CD4-positive, alpha-beta T cell treated with Interferon gamma for 1 hour (primary cell): ENCODE measurements at regions not wholly inside any gene's neighbourhood (a gene's known extent, or its start where the extent isn't known, plus 50 kb on each side); places are given as distances from the start of the nearest gene placed in this dataset.

ENCODE experiments used
- DNase-seq: peaks from one replicate; pipeline ENCODE4 v3.0.0-alpha.2; 2020

GRCh38 chr6:85396159-85396808 is 53.6 kb upstream of the NT5E start:
- DNase-seq = no peak

DNA sequence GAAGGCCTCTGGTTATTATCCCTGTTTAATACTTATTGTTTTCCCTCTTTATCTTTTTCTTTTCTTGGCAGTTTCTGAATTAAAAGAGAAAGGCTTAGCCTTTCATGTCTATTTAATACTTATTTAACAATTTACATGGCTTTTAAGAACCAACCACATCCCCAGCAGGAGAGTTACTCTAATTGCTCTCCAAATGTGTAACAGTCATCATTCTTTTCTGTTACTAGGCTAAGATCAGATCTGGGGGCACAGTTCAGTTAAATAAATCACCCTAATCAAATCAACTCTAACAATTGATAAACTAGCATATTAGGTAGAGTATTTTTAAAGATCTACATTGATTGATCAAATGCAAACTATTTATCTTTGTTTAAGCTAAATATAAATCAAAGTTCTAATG is 54.1 kb upstream of the NT5E start:
- DNase-seq = no peak

DNA sequence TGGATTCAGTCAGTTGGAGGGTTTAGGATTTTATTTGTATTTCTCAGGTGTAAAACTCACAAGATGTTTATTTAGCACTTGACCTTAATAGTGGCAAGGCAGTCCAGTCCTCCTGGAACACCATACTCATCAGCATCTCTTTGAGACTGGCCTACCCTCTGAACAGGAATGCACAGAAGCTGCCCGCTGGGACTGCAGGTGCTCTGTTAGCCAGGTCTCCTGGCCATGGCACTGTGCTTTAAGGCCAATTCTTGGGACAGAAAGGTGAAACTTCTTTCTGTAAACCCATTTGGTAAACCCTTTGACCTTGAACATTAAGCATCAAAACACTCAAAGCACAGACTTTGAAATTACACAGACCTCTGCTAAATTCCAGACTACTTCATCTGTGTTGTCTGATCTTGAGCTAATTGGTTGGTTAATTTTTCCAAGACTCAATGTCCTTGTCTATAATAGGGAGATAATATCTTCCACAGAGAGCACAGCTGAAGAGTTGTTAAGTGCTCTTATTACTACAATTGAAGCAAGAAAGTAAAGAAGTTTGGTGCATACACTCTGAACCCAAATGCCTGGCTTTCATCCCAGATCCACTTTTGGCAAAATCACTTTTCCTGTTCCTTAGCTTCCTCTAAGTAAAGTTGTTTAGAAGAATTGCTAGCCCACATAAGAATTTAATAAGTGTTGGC is 54.9 kb upstream of the NT5E start:
- DNase-seq = no peak

- no peak for DNase-seq
These were observed 55.7 kb upstream of the NT5E start for GRCh38 chr6:85394199-85394598.

- DNase-seq = no peak
These were observed 57.5 kb upstream of the NT5E start for GRCh38 chr6:85392379-85392778.

- DNase-seq = no peak
These were observed 59.1 kb upstream of the NT5E start for GRCh38 chr6:85390775-85391174.

DNA sequence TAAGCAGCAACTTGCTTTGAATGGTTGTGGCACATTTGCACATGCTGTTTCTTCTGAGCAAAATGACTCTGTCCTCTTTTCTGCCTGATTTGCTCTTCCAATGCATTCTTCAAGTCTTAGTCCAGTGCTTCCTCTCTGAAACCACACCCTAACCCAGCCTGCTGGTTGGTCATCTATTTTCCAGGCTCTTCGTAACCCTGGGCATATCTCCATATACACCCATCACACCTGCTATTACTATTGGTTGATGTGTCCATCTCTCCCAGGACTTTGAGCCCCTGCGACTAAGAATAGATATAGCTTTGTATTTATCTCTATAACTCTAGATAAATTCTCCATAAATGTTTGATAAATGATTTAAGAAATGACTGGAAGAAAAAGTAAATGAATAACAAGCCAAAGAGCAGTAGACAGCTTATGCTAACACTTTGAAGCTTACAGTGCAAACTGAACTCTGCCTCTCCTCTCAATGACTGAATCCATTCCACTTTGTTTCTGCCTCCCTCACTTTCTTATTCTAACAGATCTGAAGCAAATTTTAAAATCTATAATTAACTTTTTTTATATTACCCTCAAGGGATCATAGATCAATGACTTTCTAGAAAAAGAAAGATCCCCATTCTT is 59.7 kb upstream of the NT5E start:
- DNase-seq = no peak

DNA sequence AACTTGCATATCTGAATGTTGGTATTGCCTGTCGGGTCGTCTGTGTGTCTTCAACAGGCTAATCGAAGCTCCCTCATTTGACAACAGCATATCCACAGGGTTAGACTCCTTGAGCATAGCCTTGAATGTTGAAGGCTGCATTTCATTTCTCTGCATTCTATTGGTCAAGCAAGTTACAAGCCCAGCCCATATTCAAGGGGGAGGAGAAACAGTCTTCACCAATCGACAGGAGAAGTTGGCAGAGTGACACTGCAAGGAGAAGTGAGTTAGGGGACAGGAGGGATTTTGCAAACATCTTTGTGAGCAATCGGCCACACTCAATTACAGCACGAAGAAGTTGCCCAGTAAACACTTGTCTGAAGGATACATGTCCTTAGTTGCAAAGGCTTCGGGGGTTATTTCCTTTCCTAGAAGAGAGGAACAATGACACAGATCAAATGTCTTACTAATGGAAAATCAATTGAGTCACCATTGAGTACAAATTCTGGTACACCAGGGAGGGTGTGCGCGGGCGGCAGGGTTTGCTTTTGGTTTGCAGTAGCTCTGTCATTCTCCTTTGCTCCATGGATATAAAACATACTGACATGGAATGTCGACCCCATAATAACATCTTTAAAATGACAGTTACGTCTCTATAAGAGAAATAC is 60.6 kb upstream of the NT5E start:
- DNase-seq = no peak

DNA sequence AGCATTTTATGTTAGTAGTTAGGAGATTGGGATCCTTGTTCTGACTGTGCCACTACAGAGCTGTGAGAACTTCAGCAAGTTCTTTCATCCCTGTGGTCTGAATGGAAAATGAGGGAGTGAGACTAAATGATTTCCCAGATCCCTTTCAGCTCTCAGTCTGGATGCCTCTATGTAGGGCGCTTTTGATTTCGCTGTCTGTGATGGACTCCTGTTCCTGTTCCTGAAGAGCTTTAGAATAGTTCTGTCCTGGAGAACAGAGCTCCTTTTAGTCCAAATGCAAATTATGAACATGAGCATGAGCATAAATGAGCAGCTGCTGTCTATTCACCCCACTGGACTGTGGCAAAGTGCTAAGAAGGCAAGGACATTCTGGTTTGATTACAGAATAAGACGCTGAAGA is 61.4 kb upstream of the NT5E start:
- DNase-seq = no peak

DNA sequence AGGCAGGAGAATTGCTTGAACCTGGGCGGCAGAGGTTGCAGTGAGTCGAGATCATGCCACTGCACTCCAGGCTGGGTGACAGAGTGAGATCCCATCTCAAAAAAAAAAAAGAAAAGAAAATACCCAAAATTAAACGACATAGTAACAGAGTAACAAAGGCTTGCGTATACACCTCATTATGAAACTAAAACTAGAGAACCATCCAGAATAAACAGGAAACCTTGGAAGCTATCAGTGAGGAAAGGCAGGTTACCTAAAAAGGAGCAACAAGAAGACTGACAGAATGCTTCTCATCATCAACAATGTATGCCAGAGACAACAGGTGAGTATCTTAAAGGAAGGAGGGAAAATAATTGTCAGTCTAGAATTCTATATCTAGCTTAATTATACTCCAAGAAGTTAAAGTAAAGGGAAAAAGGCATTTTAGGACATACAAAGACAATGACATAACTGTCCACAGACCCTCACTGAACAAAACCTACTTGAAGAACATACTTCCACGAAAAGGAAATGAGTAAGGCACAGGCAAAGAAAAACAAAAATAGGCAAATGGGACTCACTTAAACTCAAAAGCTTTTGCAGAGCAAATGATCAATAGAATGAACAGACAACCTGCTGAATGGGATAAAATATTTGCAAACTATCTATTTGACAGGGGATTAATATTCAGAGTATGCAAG is 64.1 kb upstream of the NT5E start:
- no peak for DNase-seq

GRCh38 chr6:85383042-85383441 is 66.8 kb upstream of the NT5E start:
- DNase-seq = no peak

DNA sequence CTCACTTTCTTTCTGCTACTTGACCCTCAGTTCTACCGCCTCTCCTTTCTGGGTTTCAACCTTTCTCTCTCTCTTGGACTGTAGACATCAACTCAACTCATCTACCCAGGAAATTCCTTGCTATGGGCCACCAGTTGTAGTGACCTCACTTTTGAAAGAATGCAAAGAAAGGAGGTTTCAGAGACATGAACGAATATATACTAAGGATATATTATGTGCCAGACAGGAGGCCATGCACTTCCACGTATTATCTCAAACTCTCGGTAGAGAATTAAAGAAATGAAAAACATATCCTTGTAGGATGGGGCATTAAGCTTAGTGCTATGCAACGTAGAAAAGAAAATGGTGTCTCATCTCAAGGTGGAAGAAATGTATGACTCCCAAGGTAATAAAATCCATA is 67.3 kb upstream of the NT5E start:
- DNase-seq = no peak

DNA sequence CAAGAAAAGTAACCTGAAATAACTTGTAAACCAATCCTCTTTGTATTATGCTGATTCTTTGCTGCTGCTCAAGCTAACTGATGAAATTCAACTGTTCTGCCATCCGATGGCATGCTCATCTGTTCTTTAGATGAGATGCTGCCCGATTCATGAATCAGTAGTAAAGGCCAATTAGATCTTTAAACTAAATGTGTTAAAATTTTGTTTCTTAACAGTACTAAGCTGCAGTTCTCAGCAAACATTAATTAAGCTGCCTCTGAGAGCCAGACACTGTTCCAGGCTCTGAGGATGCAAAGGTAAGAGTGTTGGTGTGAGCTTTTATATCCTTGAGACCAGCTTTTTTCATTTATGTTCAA is 77.0 kb upstream of the NT5E start:
- no peak for DNase-seq

GRCh38 chr6:85372188-85372914 is 77.5 kb upstream of the NT5E start:
- DNase-seq = no peak

DNA sequence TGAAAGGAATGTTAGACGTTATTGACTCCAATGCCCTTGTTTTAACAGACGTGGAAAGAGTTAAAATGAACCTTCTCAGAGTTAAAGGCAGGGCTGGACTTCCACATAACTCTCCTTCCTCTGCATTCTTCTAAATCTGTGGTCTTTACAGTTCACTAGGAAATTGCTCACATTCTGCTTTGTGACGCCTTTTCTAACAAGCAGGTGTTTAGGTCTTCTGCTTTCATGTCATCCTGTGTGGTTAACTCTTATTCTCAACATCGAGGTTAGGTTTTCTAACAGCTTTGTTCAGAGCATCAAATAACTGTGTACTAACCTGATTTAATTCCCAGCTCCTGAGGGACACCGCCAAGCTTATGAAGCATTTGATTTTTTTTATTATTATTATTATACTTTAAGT is 81.3 kb upstream of the NT5E start:
- no peak for DNase-seq

DNA sequence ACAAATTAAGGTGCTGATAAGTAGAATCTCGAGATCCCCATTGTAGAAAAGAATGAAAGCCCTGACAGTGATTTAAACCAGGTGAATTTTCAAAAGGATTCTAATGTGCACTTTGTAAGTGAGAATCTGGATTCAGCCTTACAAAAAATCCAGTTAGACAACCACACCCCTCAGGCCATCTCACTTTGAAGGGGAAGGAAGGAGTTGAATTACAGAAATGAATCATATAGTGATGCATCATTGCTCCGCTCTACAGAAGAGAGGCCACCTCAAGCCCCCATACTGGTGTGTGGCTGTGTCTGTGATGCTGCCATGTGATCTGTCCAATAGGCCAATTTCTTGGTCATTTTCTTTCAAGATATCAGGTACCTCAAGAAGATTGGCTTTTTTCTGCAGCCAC is 85.5 kb upstream of the NT5E start:
- DNase-seq = no peak

DNA sequence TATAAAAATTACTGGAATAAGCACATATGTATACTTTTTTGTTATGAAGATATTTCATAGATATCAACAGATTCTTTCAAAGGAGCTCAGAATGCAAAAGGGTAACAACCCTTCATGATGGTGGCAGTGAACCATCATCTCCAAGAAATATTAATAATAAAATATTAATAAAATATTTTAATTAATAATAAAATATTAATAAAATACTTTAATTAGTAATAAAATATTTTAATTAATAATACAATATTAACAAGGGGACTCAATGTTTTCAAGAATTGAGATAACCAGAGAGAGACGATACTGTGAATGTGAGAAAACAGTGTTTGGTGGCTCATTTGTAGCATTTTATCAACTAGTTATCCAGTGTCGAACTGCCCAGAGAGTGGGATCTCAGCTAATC is 86.0 kb upstream of the NT5E start:
- DNase-seq = no peak

GRCh38 chr6:85362652-85363310 is 87.1 kb upstream of the NT5E start:
- no peak for DNase-seq

DNA sequence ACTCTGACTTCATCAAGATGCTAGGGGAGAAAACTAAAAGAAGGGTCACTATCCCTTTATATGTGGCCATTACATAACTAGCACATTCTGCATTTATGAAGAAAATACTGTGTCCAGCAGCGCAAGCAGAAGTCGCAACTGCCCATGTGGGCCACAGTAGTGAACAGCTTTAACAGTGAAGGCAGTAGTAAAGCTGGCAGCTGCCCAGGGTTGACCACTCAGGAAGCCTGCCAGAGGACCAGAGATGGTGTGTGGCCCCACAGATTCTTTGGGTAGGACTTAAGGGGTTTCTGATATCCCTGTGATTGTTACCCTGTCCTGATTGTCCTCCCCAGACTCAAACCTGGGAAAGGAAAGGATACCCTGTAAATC is 88.3 kb upstream of the NT5E start:
- no peak for DNase-seq

DNA sequence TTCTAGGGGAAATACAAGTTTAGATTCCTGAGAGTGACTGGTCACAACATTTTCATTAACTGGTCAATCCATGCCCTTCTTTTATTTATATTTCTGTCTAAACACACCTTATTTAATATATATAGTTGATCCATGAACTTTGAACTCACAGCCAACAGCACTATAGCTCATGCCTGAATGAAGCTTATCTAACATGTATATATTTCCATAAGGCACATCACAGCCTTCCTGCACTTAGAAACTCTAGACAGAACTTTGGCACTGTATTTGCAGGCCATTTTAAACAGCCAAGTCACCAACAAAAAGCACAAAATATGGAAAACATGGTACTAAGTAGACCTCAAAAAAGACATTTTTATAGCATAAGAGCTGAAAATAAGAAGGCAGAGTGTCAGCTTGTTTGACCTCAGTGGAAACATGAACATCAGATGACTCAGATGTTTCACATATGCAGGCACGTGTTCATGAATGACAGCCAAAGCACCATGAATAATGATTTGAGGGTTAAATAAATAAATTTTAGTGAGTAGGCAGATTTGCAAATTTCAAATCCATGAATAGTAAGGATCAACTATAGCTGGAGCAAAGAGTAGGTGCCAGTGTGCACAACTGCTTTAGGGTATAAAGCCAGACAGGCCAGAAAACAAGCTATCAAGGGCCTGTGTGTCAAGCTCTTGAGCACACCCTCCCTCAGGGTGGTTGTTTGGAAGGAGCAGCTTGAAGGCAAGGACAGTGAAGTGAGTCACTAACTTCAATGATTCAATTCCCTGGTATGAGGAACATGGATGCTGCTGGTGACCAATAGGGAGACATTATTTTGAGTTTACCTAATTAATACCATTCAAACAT is 88.9 kb upstream of the NT5E start:
- no peak for DNase-seq

GRCh38 chr6:85357651-85358050 is 92.2 kb upstream of the NT5E start:
- no peak for DNase-seq
